Hepatocyte (in vitro differentiated cells): ENCODE measurements at regions not wholly inside any gene's neighbourhood (a gene's known extent, or its start where the extent isn't known, plus 50 kb on each side); places are given as distances from the start of the nearest gene placed in this dataset.

Experiments used
- DNase-seq: peaks from one replicate; pipeline ENCODE4 v3.0.0-alpha.2; 2016; ENCODE audit warnings: low spot score
- H2AFZ ChIP-seq: fragments of 200-600 bp; sonication (generic); 2 replicates; pipeline ENCODE4 v1.6.0; 2016; ENCODE audit warnings: antibody characterized with exemption, mild to moderate bottlenecking
- H3K27ac ChIP-seq: fragments of 200-600 bp; sonication (generic); 2 replicates; pipeline ENCODE4 v1.5.1; 2016; ENCODE audit warnings: mild to moderate bottlenecking
- H3K27me3 ChIP-seq: fragments of 200-600 bp; sonication (generic); 2 replicates; pipeline ENCODE4 v1.6.1; 2016
- H3K36me3 ChIP-seq: fragments of 200-600 bp; sonication (generic); replicated peaks from 2 replicates; pipeline ENCODE4 v1.5.1; 2016; ENCODE audit warnings: low read depth; ENCODE audit not compliant: insufficient read depth
- H3K4me1 ChIP-seq: fragments of 200-600 bp; sonication (generic); 2 replicates; pipeline ENCODE4 v1.5.1; 2016; ENCODE audit warnings: mild to moderate bottlenecking, moderate library complexity; ENCODE audit not compliant: insufficient read depth
- H3K4me2 ChIP-seq: fragments of 200-600 bp; sonication (generic); 2 replicates; pipeline ENCODE4 v1.6.0; 2016
- H3K4me3 ChIP-seq: fragments of 200-600 bp; sonication (generic); 2 replicates; pipeline ENCODE4 v1.5.1; 2016; ENCODE audit warnings: mild to moderate bottlenecking
- H3K79me2 ChIP-seq: fragments of 200-600 bp; sonication (generic); 2 replicates; pipeline ENCODE4 v1.6.0; 2017; ENCODE audit warnings: mild to moderate bottlenecking
- H3K9me2 ChIP-seq: fragments of 200-600 bp; sonication (generic); replicated peaks from 2 replicates; pipeline ENCODE4 v1.6.0; 2017; ENCODE audit warnings: mild to moderate bottlenecking; ENCODE audit not compliant: insufficient read depth
- H3K9me3 ChIP-seq: fragments of 200-600 bp; sonication (generic); 2 replicates; pipeline ENCODE4 v1.5.1; 2016; ENCODE audit warnings: low read depth, mild to moderate bottlenecking
- H4K20me1 ChIP-seq: fragments of 200-600 bp; sonication (generic); 2 replicates; pipeline ENCODE4 v1.6.0; 2016; ENCODE audit warnings: mild to moderate bottlenecking; ENCODE audit not compliant: insufficient read depth, poor library complexity, severe bottlenecking
- CTCF ChIP-seq: fragments of 200-600 bp; sonication (generic); IDR thresholded peaks from 2 replicates; pipeline ENCODE4 v1.5.1; 2016; ENCODE audit warnings: antibody characterized with exemption, mild to moderate bottlenecking; ENCODE audit not compliant: poor library complexity
- EZH2 ChIP-seq: fragments of 200-600 bp; sonication (generic); IDR thresholded peaks from 2 replicates; pipeline ENCODE4 v1.6.1; 2016; ENCODE audit warnings: antibody characterized with exemption, mild to moderate bottlenecking, borderline replicate concordance
- EZH2phosphoT487 ChIP-seq: fragments of 200-600 bp; sonication (generic); IDR thresholded peaks from one replicate; pipeline ENCODE4 v1.6.1; 2018; ENCODE audit warnings: antibody characterized with exemption, mild to moderate bottlenecking, low read depth, moderate library complexity; ENCODE audit not compliant: unreplicated experiment, severe bottlenecking
- WGBS: methylation state at CpG from one replicate; pipeline ENCODE4 v1.1.6; 2016; ENCODE audit warnings: low lambda C conversion rate; ENCODE audit errors: missing lambda C conversion rate; 5-methylcytosine and 5-hydroxymethylcytosine counted together

DNA sequence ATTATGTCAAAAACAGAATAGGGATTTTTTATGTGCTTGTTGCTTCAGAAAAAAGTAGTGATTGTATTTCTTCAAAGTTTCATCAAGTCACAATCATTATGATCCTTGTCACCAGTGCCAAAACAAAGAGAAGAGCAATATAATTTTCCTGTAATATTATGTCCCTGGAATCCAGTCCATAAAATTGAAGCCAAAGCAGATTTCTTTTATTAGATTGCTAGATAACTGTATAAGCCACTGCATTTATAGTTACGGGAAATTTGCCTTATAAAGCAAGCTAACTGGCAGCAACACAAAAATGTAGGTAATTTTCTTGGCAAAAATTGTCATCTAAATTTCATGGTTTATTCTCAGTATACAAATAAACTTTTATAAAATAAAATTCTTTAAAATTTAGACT lies 296.1 kb upstream of the ANKRD50 start:
- TF ChIP-seq EZH2phosphoT487 (no peak), CTCF (no peak), EZH2 (no peak)
- Histone ChIP-seq H3K27me3 (no peaks in the 10 kb centered on the region), H3K4me2 (no peak overlapping the region), H3K4me1 (no peaks in the 10 kb centered on the region), H3K27ac (no peak overlapping the region), H3K36me3 (no peaks in the 10 kb centered on the region), H2AFZ (no peak overlapping the region), H3K9me2 (no peaks in the 10 kb centered on the region), H3K4me3 (no peak overlapping the region), H3K9me3 (no peaks in the 10 kb centered on the region), H4K20me1 (no peaks in the 10 kb centered on the region), H3K79me2 (no peaks in the 10 kb centered on the region)
- WGBS = 68% methylated on average over 1 of the region's 1 CpG
- DNase-seq = no peak

- H3K4me2 ChIP-seq = no peak overlapping the region
Observed at GRCh38 chr4:125004676-125005075, 292.1 kb upstream of the ANKRD50 start.

GRCh38 chr4:125003840-125004239 lies 291.3 kb upstream of the ANKRD50 start:
- H4K20me1 ChIP-seq = no peaks in the 10 kb centered on the region
- no peak overlapping the region for H2AFZ ChIP-seq
- DNase-seq = no peak
- WGBS = 100% methylated on average over 3 of the region's 3 CpGs
- H3K27me3 ChIP-seq = no peaks in the 10 kb centered on the region
- H3K4me1 ChIP-seq = no peaks in the 10 kb centered on the region
- no peaks in the 10 kb centered on the region for H3K36me3 ChIP-seq
- H3K9me3 ChIP-seq = no peaks in the 10 kb centered on the region
- H3K79me2 ChIP-seq = no peaks in the 10 kb centered on the region
- TF ChIP-seq EZH2 (no peak), EZH2phosphoT487 (no peak), CTCF (no peak)
- no peak overlapping the region for H3K4me3 ChIP-seq
- H3K4me2 ChIP-seq = no peak overlapping the region
- H3K9me2 ChIP-seq = no peaks in the 10 kb centered on the region
- no peak overlapping the region for H3K27ac ChIP-seq

More at GRCh38 chr4:125004676-125005075, 292.1 kb upstream of the ANKRD50 start:
- no peak overlapping the region for H2AFZ ChIP-seq
- H3K9me3 ChIP-seq = no peaks in the 10 kb centered on the region
- no peak for DNase-seq
- H4K20me1 ChIP-seq = no peaks in the 10 kb centered on the region
- 96% methylated on average over 3 of the region's 3 CpGs for WGBS
- no peaks in the 10 kb centered on the region for H3K9me2 ChIP-seq
- H3K36me3 ChIP-seq = no peaks in the 10 kb centered on the region
- no peaks in the 10 kb centered on the region for H3K27me3 ChIP-seq
- no peaks in the 10 kb centered on the region for H3K4me1 ChIP-seq
- no peak overlapping the region for H3K4me3 ChIP-seq
- no peak overlapping the region for H3K27ac ChIP-seq
- TF ChIP-seq CTCF (no peak), EZH2phosphoT487 (no peak), EZH2 (no peak)
- H3K79me2 ChIP-seq = no peaks in the 10 kb centered on the region

DNA sequence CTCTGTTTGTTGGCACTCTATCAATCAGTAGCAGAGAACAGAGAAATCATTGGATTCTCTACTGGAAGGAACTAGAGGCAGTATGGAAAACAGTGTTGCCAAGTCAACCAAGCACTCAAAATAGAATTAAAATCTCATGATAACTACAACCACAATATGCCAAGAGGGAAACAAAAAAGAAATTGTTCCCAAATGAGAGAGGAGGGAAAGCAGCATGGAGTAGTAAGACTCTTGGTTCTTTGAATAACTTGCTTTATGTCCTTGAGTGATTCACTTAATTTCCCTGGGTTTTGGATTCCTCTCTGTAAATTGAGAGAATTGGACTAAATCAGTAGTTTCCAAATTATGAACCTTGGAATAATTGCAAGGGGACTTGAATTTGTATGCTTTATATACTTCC lies 285.5 kb upstream of the ANKRD50 start:
- Histone ChIP-seq H3K79me2 (no peaks in the 10 kb centered on the region), H3K27ac (no peak overlapping the region), H3K9me2 (no peaks in the 10 kb centered on the region), H3K4me1 (no peaks in the 10 kb centered on the region), H3K9me3 (no peaks in the 10 kb centered on the region), H4K20me1 (no peaks in the 10 kb centered on the region), H3K4me3 (no peak overlapping the region), H3K27me3 (no peaks in the 10 kb centered on the region), H3K36me3 (no peaks in the 10 kb centered on the region), H2AFZ (no peak overlapping the region), H3K4me2 (no peak overlapping the region)
- no peak for DNase-seq
- TF ChIP-seq EZH2phosphoT487 (no peak), CTCF (no peak), EZH2 (no peak)
